Thyroid gland (tissue), 4 donors: ENCODE measurements at regions not wholly inside any gene's neighbourhood (a gene's known extent, or its start where the extent isn't known, plus 50 kb on each side); places are given as distances from the start of the nearest gene placed in this dataset.
"Not testable (repeated sequence)": the region's sequence is repeated elsewhere in the genome, so short reads cannot be mapped to it uniquely, and the experiment has no call there.

Source experiments
- DNase-seq, 2 donors: peaks; one replicate each; pipeline ENCODE4 v3.0.0-alpha.2; 2019
- H3K27ac ChIP-seq, 3 donors: fragments of 200-600 bp; sonication (generic); 1 replicate in 2 of 3; 2 replicates in 1 of 3; pipeline ENCODE4 v1.5.1; 2016 to 2019; ENCODE audit warnings: mild to moderate bottlenecking in 1 of 3, moderate library complexity in 1 of 3
- H3K27me3 ChIP-seq: fragments of 200-600 bp; sonication (generic); one replicate; pipeline ENCODE4 v1.5.1; 2019
- H3K36me3 ChIP-seq, 2 donors: fragments of 200-600 bp; sonication (generic); one replicate each; pipeline ENCODE4 v1.5.1; 2016 to 2019
- H3K4me1 ChIP-seq, 2 donors: fragments of 200-600 bp; sonication (generic); one replicate each; pipeline ENCODE4 v1.5.1; 2017 to 2019
- H3K4me3 ChIP-seq, 3 donors: fragments of 200-600 bp; sonication (generic); replicated peaks in 1 of 3; 1 replicate in 2 of 3; 2 replicates in 1 of 3; pipeline ENCODE4 v1.5.1; 2016; ENCODE audit warnings: mild to moderate bottlenecking in 1 of 3
- H3K9me3 ChIP-seq: fragments of 200-600 bp; sonication (generic); one replicate; pipeline ENCODE4 v1.5.1; 2017
- POLR2A ChIP-seq, 2 donors: fragments of 450-650 bp; IDR thresholded peaks; one replicate each; pipeline ENCODE4 v1.6.1; 2017; ENCODE audit warnings: antibody characterized with exemption in 2 of 2, mild to moderate bottlenecking in 2 of 2, moderate library complexity in 1 of 2
- whole genome bisulfite sequencing, 2 donors: methylation state at CpG; one replicate each; pipeline ENCODE4 v1.1.5; 2017; 5-methylcytosine and 5-hydroxymethylcytosine counted together
- intact Hi-C: fragments of 100-400 bp; cut with DNase I; formaldehyde crosslinking; loops from one replicate; pipeline ENCODE4 v1.15.1; 2023
- TF ChIP-seq, protein P1 (sequence below), 6 experiments: fragments of 200-600 bp in 3 of 6; fragments of 450-650 bp in 3 of 6; sonication (generic) in 3 of 6; IDR thresholded peaks; one replicate each; pipeline ENCODE4 v1.5.1; 2016 to 2019; ENCODE audit warnings: antibody characterized with exemption in 6 of 6, mild to moderate bottlenecking in 2 of 6, inconsistent platforms in 1 of 6, moderate library complexity in 1 of 6

DNA sequence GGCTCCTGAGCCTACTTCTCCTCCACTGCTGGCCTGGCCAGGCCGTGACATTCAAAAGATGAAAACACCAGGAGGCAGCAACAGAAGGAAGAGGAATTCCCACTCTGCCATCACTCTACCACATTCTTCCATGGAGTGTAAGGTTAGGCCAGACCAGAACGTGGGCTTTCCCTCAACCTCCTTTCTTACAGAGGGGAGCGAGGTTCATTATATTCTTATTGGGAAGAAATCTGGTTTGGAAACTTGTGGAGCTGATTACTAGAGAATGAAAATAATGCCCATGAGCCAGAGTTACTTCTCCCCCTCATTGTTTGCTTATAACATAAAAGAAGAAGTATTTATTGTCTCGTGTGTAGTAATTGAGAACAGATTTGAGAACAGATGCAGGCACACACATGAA is 136.3 kb upstream of the BASP1 start:
- Histone ChIP-seq H3K9me3 (no peaks in the 10 kb centered on the region), H3K27me3 (no peaks in the 10 kb centered on the region), H3K4me1 (no peaks in the 10 kb centered on the region), H3K36me3 (no peaks in the 10 kb centered on the region), H3K27ac (no peak overlapping the region), H3K4me3 (no peak overlapping the region)
- DNase-seq, result no peak
- WGBS, 2 donors, result 77 to 81% methylated on average over 4 of the region's 4 CpGs
- TF ChIP-seq, protein P1, sequence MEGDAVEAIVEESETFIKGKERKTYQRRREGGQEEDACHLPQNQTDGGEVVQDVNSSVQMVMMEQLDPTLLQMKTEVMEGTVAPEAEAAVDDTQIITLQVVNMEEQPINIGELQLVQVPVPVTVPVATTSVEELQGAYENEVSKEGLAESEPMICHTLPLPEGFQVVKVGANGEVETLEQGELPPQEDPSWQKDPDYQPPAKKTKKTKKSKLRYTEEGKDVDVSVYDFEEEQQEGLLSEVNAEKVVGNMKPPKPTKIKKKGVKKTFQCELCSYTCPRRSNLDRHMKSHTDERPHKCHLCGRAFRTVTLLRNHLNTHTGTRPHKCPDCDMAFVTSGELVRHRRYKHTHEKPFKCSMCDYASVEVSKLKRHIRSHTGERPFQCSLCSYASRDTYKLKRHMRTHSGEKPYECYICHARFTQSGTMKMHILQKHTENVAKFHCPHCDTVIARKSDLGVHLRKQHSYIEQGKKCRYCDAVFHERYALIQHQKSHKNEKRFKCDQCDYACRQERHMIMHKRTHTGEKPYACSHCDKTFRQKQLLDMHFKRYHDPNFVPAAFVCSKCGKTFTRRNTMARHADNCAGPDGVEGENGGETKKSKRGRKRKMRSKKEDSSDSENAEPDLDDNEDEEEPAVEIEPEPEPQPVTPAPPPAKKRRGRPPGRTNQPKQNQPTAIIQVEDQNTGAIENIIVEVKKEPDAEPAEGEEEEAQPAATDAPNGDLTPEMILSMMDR (IDR thresholded peaks at IDR 0.05), result no peak
- no peak for TF ChIP-seq POLR2A (IDR thresholded peaks at IDR 0.05)
- intact Hi-C loops, result no loop called here

DNA sequence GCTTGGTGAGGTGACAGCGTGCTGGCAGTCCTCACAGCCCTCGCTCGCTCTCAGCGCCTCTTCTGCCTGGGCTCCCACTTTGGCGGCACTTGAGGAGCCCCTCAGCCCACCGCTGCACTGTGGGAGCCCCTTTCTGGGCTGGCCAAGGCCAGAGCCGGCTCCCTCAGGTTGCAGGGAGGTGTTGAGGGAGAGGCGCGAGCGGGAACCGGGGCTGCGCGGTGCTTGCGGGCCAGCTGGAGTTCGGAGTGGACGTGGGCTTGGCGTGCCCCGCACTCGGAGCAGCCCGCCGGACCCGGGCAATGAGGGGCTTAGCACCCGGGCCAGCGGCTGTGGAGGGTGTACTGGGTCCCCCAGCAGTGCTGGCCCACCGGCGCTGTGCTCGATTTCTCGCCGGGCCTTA is 134.2 kb upstream of the BASP1 start:
- WGBS, 2 donors, result 88 to 91% methylated on average over 14 to 25 of the region's 29 CpGs
- H3K36me3 ChIP-seq, DNase-seq, H3K9me3 ChIP-seq, H3K4me1 ChIP-seq, H3K27me3 ChIP-seq, intact Hi-C loops, H3K27ac ChIP-seq, H3K4me3 ChIP-seq: not testable (repeated sequence)

DNA sequence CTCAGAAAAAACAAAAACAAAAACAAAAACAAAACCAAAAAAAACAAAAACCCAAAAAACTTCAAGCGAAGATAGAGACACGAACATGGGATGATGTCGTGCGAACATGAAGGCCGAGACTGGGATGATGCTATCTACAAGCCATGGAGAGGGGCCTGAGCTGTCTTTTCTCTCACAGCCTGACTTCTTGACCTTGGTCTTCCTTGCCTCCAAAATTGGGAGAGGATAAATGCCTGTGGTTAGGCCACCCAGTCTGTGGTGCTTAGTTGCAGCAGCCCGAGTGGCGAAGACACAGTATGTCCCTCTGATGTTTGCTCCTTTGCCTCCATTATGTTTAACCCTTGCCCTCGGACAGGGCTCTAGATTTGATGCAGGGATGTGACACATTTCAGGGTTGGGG is 130.4 kb upstream of the BASP1 start:
- intact Hi-C loops, result no loop called here

DNA sequence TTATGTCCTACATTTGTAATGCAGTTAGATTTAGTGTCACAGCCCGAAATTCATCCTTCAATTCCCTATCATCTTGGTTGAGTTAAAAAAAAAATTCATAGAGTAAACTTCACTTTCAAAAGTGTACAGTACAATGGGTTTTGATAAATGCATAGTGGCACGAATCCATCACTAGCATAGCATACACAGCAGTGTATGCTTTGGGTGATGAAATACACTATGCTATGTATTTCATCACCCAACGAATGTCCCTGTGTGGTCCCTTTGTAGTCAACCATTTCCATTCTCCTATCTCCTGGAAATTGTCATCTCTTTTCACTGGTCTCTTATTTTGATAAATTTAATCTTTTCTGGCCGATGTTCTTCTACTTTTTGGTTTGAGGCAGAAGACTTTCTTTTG is 129.4 kb upstream of the BASP1 start:
- H3K36me3 ChIP-seq, result no peaks in the 10 kb centered on the region
- peaks cover 0 to 9% of the 10 kb centered on the region in 2 donors for H3K4me1 ChIP-seq
- no peak for DNase-seq
- H3K9me3 ChIP-seq, result no peaks in the 10 kb centered on the region
- 87 to 94% methylated on average over 4 of the region's 4 CpGs for WGBS, 2 donors
- no peak for TF ChIP-seq POLR2A (IDR thresholded peaks at IDR 0.05)
- TF ChIP-seq, protein P1 (IDR thresholded peaks at IDR 0.05), result no peak
- no peak overlapping the region for H3K4me3 ChIP-seq
- no peak overlapping the region for H3K27ac ChIP-seq
- H3K27me3 ChIP-seq, result no peaks in the 10 kb centered on the region
- intact Hi-C loops, result no loop called here

More for the DNA sequence above, 130.4 kb upstream of the BASP1 start:
- no peaks in the 10 kb centered on the region for H3K9me3 ChIP-seq
- H3K36me3 ChIP-seq, result no peaks in the 10 kb centered on the region
- DNase-seq, result no peak
- WGBS, 2 donors, result 97 to 99% methylated on average over 8 of the region's 8 CpGs
- H3K27ac ChIP-seq, result no peak overlapping the region
- no peaks in the 10 kb centered on the region for H3K27me3 ChIP-seq
- no peak overlapping the region for H3K4me3 ChIP-seq
- TF ChIP-seq POLR2A (IDR thresholded peaks at IDR 0.05), result no peak
- TF ChIP-seq, protein P1 (IDR thresholded peaks at IDR 0.05), result no peak
- peaks cover 0 to 7% of the 10 kb centered on the region in 2 donors for H3K4me1 ChIP-seq

DNA sequence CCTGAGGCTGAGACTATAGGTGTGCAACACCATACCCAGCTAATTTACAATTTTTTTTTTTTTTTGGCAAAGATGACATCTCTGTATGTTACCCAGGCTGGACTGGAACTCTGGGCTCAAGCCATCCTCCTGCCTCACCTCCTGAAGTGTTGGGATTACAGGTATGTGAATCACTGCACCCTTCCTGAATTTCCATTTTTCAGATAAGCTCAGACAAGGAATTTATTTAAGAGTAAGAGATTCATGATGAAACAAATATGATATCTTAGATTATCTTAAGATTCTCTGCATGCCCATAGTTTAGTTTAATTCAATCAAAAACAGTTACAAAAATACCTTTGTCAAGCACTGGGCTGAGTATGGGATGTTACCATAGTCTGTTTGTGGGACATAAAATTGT is 128.4 kb upstream of the BASP1 start:
- Histone ChIP-seq H3K4me1 (peaks cover 0 to 9% of the 10 kb centered on the region in 2 donors), H3K36me3 (no peaks in the 10 kb centered on the region), H3K27ac (no peak overlapping the region), H3K27me3 (no peaks in the 10 kb centered on the region), H3K4me3 (no peak overlapping the region), H3K9me3 (no peaks in the 10 kb centered on the region)
- intact Hi-C loops, result no loop called here
- no peak for DNase-seq
- no peak for TF ChIP-seq POLR2A (IDR thresholded peaks at IDR 0.05)
- TF ChIP-seq, protein P1 (IDR thresholded peaks at IDR 0.05), result no peak

DNA sequence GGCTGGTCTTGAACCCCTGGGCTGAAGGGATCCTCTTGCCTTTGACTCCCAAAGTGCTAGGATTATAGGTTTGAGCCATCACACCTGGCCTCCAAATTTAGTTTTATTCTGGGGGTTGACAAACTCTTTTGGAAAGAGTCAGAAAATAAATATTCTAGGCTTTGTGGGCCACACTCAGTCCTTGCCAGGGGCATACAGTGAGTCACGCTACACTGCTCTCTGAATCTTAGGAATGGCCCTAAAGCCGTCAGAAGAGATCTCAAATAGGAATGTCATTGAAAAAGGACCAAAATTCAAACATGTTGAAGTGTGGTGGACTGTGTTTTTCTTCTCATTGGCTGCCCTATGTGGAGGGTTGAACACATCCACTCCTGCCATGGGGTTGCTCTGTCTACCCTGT is 127.7 kb upstream of the BASP1 start:
- peaks cover 0 to 9% of the 10 kb centered on the region in 2 donors for H3K4me1 ChIP-seq
- no peaks in the 10 kb centered on the region for H3K27me3 ChIP-seq
- no peaks in the 10 kb centered on the region for H3K36me3 ChIP-seq
- H3K9me3 ChIP-seq, result no peaks in the 10 kb centered on the region
- no peak overlapping the region for H3K27ac ChIP-seq
- no peak for DNase-seq
- intact Hi-C loops, result no loop called here
- 62 to 74% methylated on average over 2 of the region's 2 CpGs for WGBS, 2 donors
- no peak for TF ChIP-seq POLR2A (IDR thresholded peaks at IDR 0.05)
- TF ChIP-seq, protein P1 (IDR thresholded peaks at IDR 0.05), result no peak
- H3K4me3 ChIP-seq, result no peak overlapping the region
